GM12878 (cell line): ENCODE measurements at regions not wholly inside any gene's neighbourhood (a gene's known extent, or its start where the extent isn't known, plus 50 kb on each side); places are given as distances from the start of the nearest gene placed in this dataset.

Experiments
- ATAC-seq: fragments of 200-7000 bp; cut with Tn5 transposase; 3 replicates; pipeline ENCODE4 v1.9.1; 2020; ENCODE audit warnings: mild to moderate bottlenecking, moderate library complexity
- BruUV-seq: library from RNA; stranded (reverse); fragments of 400-500 nt; replicated peaks from 2 replicates; lab custom pipeline; 2021; lab: Mats Ljungman, UMichigan
- CTCF ChIA-PET: fragments of 300-600 bp; sonication (Branson Sonifier 250); formaldehyde crosslinking; extraction: SDS; loops from one replicate; lab custom pipeline; 2021; ENCODE audit warnings: inconsistent platforms; lab: Yijun Ruan, JAX
- POLR2A ChIA-PET: fragments of 350-600 bp; formaldehyde crosslinking; extraction: SDS; loops from one replicate; lab custom pipeline; 2021; ENCODE audit warnings: inconsistent platforms; lab: Charles Lee
- RAD21 ChIA-PET: fragments of 300-600 bp; sonication (Branson Sonifier 250); formaldehyde crosslinking; loops from one replicate; lab custom pipeline; 2023; ENCODE audit warnings: antibody characterized with exemption; ENCODE audit not compliant: unreplicated experiment; lab: Charles Lee
- SMC1A ChIA-PET: fragments of 300-600 bp; sonication (Branson Sonifier 250); formaldehyde crosslinking; loops from one replicate; lab custom pipeline; 2023; ENCODE audit not compliant: unreplicated experiment, uncharacterized antibody; lab: Charles Lee
- DNase-seq: peaks from one replicate; pipeline ENCODE4 v3.0.0-alpha.2; 2011; ENCODE audit warnings: low read depth, low spot score
- FAIRE-seq: peaks from 3 replicates; lab custom pipeline; 2011; peaks lifted over from hg19 to GRCh38; lab: Jason Lieb, UNC
- H2AFZ ChIP-seq: 2 replicates; pipeline ENCODE4 v1.6.0; 2011; ENCODE audit warnings: low read depth, low read length, control low read depth; ENCODE audit not compliant: control insufficient read depth
- H3K27ac ChIP-seq: 2 replicates; pipeline ENCODE4 v1.5.1; 2011; ENCODE audit warnings: control low read depth; ENCODE audit not compliant: control insufficient read depth, insufficient read depth
- H3K27me3 ChIP-seq, 2 experiments: replicated peaks in 1 of 2; 2 replicates each; pipeline versions ENCODE4 v1.6.0 to v1.6.1; 2011; ENCODE audit warnings: low read length in 1 of 2; ENCODE audit not compliant: control insufficient read depth in 2 of 2, insufficient read depth in 2 of 2
- H3K36me3 ChIP-seq, 2 experiments: 2 replicates each; pipeline ENCODE4 v1.5.1; 2011; ENCODE audit warnings: low read length in 1 of 2; ENCODE audit not compliant: control insufficient read depth in 2 of 2, insufficient read depth in 2 of 2
- H3K4me1 ChIP-seq: 2 replicates; pipeline ENCODE4 v1.6.1; 2011; ENCODE audit warnings: mild to moderate bottlenecking, low read length, moderate library complexity, mixed read lengths; ENCODE audit not compliant: control insufficient read depth, insufficient read depth
- H3K4me2 ChIP-seq: 2 replicates; pipeline ENCODE4 v1.6.0; 2011; ENCODE audit warnings: control low read depth; ENCODE audit not compliant: control insufficient read depth, insufficient read depth
- H3K4me3 ChIP-seq: fragments of 200-600 bp; sonication (generic); 2 replicates; pipeline ENCODE4 v1.5.1; 2016
- H3K79me2 ChIP-seq: 2 replicates; pipeline ENCODE4 v1.6.0; 2011; ENCODE audit warnings: low read length; ENCODE audit not compliant: control insufficient read depth, insufficient read depth
- H3K9ac ChIP-seq: 2 replicates; pipeline ENCODE4 v1.8.0; 2011; ENCODE audit warnings: low read length, control low read depth, mixed read lengths; ENCODE audit not compliant: control insufficient read depth, insufficient read depth
- H3K9me3 ChIP-seq: replicated peaks from 3 replicates; pipeline ENCODE4 v1.5.1; 2011; ENCODE audit warnings: mild to moderate bottlenecking, low read length; ENCODE audit not compliant: control insufficient read depth, insufficient read depth
- H4K20me1 ChIP-seq: 2 replicates; pipeline ENCODE4 v1.6.0; 2011; ENCODE audit not compliant: control insufficient read depth, insufficient read depth
- CBFB ChIP-seq: IDR thresholded peaks from 2 replicates; pipeline ENCODE4 v1.6.1; 2016; ENCODE audit warnings: antibody characterized with exemption, low read depth
- CHD2 ChIP-seq: IDR thresholded peaks from 2 replicates; pipeline ENCODE4 v1.6.1; 2011; ENCODE audit warnings: low read depth, low read length, improper control_type of control experiment, borderline replicate concordance
- CHD4 ChIP-seq: fragments of 200-600 bp; sonication (generic); IDR thresholded peaks from 2 replicates; pipeline ENCODE4 v1.6.1; 2016; ENCODE audit warnings: mild to moderate bottlenecking
- CREM ChIP-seq: IDR thresholded peaks from 2 replicates; pipeline ENCODE4 v1.6.1; 2014; ENCODE audit warnings: antibody characterized with exemption, low read depth
- EGR1 ChIP-seq, 2 experiments: IDR thresholded peaks; 1 replicate in 1 of 2; 2 replicates in 1 of 2; pipeline ENCODE4 v1.6.1; 2011 to 2012; ENCODE audit warnings: low read depth in 2 of 2, low read length in 2 of 2, borderline replicate concordance in 1 of 2, mild to moderate bottlenecking in 1 of 2, moderate library complexity in 1 of 2
- JUNB ChIP-seq: IDR thresholded peaks from 2 replicates; pipeline ENCODE4 v1.6.1; 2016; ENCODE audit warnings: antibody characterized with exemption, mild to moderate bottlenecking
- JUND ChIP-seq: IDR thresholded peaks from 2 replicates; pipeline ENCODE4 v1.6.1; 2012; ENCODE audit warnings: low read depth, mild to moderate bottlenecking, low read length, improper control_type of control experiment, moderate library complexity
- LARP7 ChIP-seq: fragments of 450-650 bp; IDR thresholded peaks from 2 replicates; pipeline ENCODE4 v1.6.1; 2017; ENCODE audit warnings: mild to moderate bottlenecking
- NFYA ChIP-seq: IDR thresholded peaks from 2 replicates; pipeline ENCODE4 v1.6.1; 2011; ENCODE audit warnings: low read depth, mild to moderate bottlenecking, low read length, improper control_type of control experiment, borderline replicate concordance
- NKRF ChIP-seq: fragments of 450-650 bp; conservative IDR thresholded peaks from 2 replicates; pipeline ENCODE4 v1.6.1; 2017; ENCODE audit warnings: mild to moderate bottlenecking, moderate library complexity
- SMC3 ChIP-seq: IDR thresholded peaks from 2 replicates; pipeline ENCODE4 v1.6.1; 2011; ENCODE audit warnings: low read length, improper control_type of control experiment, borderline replicate concordance
- SUPT20H ChIP-seq: IDR thresholded peaks from 2 replicates; pipeline ENCODE4 v1.6.1; 2011; ENCODE audit warnings: low read depth, mild to moderate bottlenecking, low read length, moderate library complexity, borderline replicate concordance; ENCODE audit not compliant: control insufficient read depth
- ZBTB11 ChIP-seq: fragments of 450-650 bp; formaldehyde crosslinking; IDR thresholded peaks from 2 replicates; pipeline ENCODE4 v1.5.0; 2022; ENCODE audit warnings: mild to moderate bottlenecking, missing genetic modification characterization
- ZNF217 ChIP-seq: fragments of 450-650 bp; IDR thresholded peaks from 2 replicates; pipeline ENCODE4 v1.6.1; 2017; ENCODE audit warnings: antibody characterized with exemption, mild to moderate bottlenecking
- ZNF24 ChIP-seq: fragments of 450-650 bp; IDR thresholded peaks from 2 replicates; pipeline ENCODE4 v1.6.1; 2017; ENCODE audit warnings: antibody characterized with exemption, mild to moderate bottlenecking
- ZZZ3 ChIP-seq: IDR thresholded peaks from 2 replicates; pipeline ENCODE4 v1.6.1; 2011; ENCODE audit warnings: low read depth; ENCODE audit not compliant: control insufficient read depth, insufficient read length
- WGBS: methylation state at CpG from one replicate; pipeline ENCODE4 v1.1.6; 2016; ENCODE audit warnings: low lambda C conversion rate; ENCODE audit not compliant: insufficient replicate concordance, insufficient coverage; ENCODE audit errors: missing lambda C conversion rate; 5-methylcytosine and 5-hydroxymethylcytosine counted together
- in situ Hi-C: fragments of 300-500 bp; cut with MboI; formaldehyde crosslinking; loops from 9 replicates; pipeline ENCODE4 v1.14.3; 2018; ENCODE audit warnings: mixed read lengths
- intact Hi-C: fragments of 100-400 bp; cut with micrococcal nuclease; formaldehyde crosslinking; loops from one replicate; pipeline ENCODE4 v1.14.2; 2022; ENCODE audit not compliant: unreplicated experiment
- TF ChIP-seq, protein P1 (sequence below), 3 experiments: IDR thresholded peaks in 2 of 3; conservative IDR thresholded peaks in 1 of 3; 2 replicates each; pipeline ENCODE4 v1.5.1; 2011; ENCODE audit warnings: low read depth in 3 of 3, low read length in 3 of 3, mild to moderate bottlenecking in 3 of 3, control low read depth in 2 of 3, moderate library complexity in 2 of 3, inconsistent platforms in 1 of 3, mixed read lengths in 1 of 3; ENCODE audit not compliant: control insufficient read depth in 2 of 3, insufficient read depth in 1 of 3; ENCODE audit errors: extremely low read depth in 1 of 3

DNA sequence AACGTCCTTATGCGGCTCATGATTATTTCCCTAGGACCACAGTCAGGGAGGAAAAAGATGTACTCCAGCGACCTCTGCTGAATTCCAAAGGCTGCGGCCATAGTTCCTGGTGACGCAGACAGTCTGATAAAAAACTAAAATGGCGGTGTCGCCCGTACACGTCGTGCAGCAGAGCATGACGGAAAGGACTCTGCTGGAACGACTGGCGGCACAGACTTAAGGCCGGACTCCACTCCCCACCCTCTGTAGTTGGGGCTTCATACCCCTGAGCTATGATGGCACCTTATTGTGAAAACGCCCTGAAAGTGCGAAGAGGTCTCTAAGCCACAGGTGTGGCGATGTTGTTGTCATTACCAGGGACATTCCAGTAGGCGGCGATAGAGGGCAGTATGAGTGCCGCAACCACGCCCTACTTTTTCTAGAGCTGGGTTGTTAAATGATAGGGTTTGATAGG, 90.0 kb upstream of the EDA2R start (continued):
- TF ChIP-seq LARP7 = no peak

DNA sequence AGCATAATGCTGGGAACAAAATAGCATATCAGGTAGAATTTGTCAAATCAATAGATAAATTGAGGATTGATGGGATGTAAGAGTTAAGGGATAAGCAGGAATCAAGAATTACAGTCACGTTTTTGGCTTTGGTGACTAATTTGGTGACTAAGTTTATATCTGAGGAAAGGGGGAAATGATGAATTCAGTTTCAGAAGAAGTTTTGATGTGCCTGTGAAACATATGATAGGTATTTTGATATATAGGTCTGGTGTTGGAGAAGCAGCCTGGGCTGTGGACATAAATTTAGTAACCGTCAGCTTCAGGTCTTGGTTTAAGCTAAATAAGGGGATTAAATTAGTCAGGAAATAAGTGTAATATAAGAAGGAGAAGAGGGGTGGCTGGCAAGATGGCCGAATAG, 79.0 kb upstream of the EDA2R start:
- no peaks in the 10 kb centered on the region for H3K79me2 ChIP-seq
- FAIRE-seq (no peak), ATAC-seq (no peak), DNase-seq (no peak)
- H3K27ac ChIP-seq = no peak overlapping the region
- H3K4me1 ChIP-seq = no peaks in the 10 kb centered on the region
- no peak overlapping the region for H3K4me3 ChIP-seq
- no peaks in the 10 kb centered on the region for H4K20me1 ChIP-seq
- H3K27me3 ChIP-seq = no peaks in the 10 kb centered on the region
- no peaks in the 10 kb centered on the region for H3K36me3 ChIP-seq
- POLR2A ChIA-PET = no interaction called here
- SMC1A ChIA-PET = no interaction called here
- CTCF ChIA-PET = interaction anchor here (0.6 kb wide), 1 partner anchor 147 kb away, joined by 3 read pairs; no protein-coding TSS in a partner anchor
- no peak overlapping the region for H2AFZ ChIP-seq
- H3K9ac ChIP-seq = no peak overlapping the region
- H3K4me2 ChIP-seq = no peak overlapping the region
- intact Hi-C loops = no loop called here
- no peaks in the 10 kb centered on the region for H3K9me3 ChIP-seq
- 28% methylated on average over 3 of the region's 3 CpGs for WGBS
- RAD21 ChIA-PET = no interaction called here
- BruUV-seq = no TSS peak
- in situ Hi-C loops = no loop called here
- no peak for TF ChIP-seq CHD4
- TF ChIP-seq ZZZ3 = no peak
- TF ChIP-seq CBFB = no peak
- TF ChIP-seq NKRF = no peak
- no peak for TF ChIP-seq SMC3
- TF ChIP-seq CREM = no peak
- TF ChIP-seq, protein P1, sequence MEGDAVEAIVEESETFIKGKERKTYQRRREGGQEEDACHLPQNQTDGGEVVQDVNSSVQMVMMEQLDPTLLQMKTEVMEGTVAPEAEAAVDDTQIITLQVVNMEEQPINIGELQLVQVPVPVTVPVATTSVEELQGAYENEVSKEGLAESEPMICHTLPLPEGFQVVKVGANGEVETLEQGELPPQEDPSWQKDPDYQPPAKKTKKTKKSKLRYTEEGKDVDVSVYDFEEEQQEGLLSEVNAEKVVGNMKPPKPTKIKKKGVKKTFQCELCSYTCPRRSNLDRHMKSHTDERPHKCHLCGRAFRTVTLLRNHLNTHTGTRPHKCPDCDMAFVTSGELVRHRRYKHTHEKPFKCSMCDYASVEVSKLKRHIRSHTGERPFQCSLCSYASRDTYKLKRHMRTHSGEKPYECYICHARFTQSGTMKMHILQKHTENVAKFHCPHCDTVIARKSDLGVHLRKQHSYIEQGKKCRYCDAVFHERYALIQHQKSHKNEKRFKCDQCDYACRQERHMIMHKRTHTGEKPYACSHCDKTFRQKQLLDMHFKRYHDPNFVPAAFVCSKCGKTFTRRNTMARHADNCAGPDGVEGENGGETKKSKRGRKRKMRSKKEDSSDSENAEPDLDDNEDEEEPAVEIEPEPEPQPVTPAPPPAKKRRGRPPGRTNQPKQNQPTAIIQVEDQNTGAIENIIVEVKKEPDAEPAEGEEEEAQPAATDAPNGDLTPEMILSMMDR (IDR thresholded peaks at IDR 0.05 in 2 of 3, conservative IDR thresholded peaks at IDR 0.05 in 1 of 3; ENCODE audit: control insufficient read depth in 2 of 3, extremely low read depth in 1 of 3, insufficient read depth in 1 of 3, low read depth in 3 of 3, low read length in 3 of 3) = no peak
- TF ChIP-seq ZBTB11 = no peak
- TF ChIP-seq JUND = no peak
- TF ChIP-seq JUNB = no peak
- no peak for TF ChIP-seq ZNF24
- no peak for TF ChIP-seq ZNF217
- no peak for TF ChIP-seq SUPT20H
- TF ChIP-seq NFYA = no peak
- no peak for TF ChIP-seq EGR1 (IDR thresholded peaks at IDR 0.05; ENCODE audit: borderline replicate concordance in 1 of 2, low read depth in 2 of 2, low read length in 2 of 2)
- TF ChIP-seq CHD2 = no peak
